ENCODE measurements at regions not wholly inside any gene's neighbourhood (a gene's known extent, or its start where the extent isn't known, plus 50 kb on each side); places are given as distances from the start of the nearest gene placed in this dataset.

DNA sequence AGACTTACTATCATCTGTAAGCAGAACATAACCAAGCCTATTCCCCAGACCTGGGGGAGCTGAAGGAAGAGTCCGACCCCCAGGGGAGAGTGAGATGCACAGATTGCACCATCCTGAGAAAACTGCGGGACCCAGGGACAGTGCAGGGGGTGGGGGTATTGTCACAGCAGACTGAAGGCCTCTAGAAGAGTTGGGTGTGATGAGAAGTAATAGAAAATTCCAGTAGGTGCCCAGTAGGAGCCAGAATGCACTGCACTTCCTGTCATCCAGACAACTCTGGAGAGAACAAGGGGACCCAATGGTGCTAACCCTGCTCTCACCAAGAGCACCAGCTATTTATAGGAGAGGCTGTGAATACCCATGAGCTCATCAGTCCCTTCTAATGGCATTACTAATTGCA, 190.1 kb downstream of the BCL11B start:
- FAIRE-seq (no peak), DNase-seq (ENCODE audit: insufficient read length, low spot score) (no peak)

DNA sequence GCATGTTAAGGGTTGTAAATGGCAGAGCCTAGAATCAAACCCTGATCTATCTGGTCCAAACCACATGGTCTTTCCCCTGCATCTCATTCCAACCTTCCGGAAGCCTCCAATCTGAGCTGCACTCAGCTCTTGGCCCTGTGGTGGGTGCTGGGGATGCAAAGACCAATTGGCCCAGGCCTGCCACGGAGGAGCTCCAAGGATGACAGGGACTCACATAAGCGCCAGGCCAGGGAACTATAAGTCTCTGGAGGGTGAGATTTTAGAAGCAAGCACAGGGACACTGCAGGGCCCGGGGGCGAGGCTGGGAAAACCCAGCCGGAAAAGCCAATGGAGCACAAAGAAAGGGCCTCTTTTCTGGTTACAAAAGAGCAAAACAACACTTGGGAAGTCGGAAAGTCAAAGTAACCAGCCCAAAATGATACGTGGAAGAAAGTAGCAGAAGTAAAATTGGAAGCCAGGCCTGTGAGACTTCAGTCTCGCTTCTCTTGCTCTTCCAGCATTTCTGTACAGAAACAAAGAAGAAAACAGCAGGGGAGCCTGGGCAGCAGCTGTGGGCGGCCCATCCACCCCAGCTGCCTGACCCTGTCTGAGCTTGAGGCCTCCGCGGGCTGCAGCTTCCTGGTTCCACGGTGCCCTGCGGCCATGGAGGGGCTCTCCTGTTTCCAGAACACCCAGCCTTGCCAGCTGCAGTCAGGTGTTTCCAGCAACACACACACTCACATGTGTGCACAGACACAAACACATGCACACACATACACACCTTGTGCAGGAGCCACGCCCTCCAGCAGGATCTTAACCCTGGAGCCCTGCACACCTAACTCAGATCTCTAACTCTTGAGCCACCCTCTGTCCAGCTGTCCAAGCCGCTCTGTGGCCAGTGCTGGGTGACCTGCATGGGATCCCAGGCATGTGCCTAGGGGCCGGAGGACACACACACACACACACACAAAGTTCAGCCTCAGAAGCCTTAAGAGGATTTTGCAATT, 178.2 kb downstream of the BCL11B start:
- DNase-seq (ENCODE audit: insufficient read length, low spot score), result no peak
- no peak for TF ChIP-seq TAF1 (IDR thresholded peaks at IDR 0.05; ENCODE audit: low read depth, low read length)
- TF ChIP-seq POLR2A (IDR thresholded peaks at IDR 0.05; ENCODE audit: low read depth, low read length), result no peak
- no peak for TF ChIP-seq PAX5 (IDR thresholded peaks at IDR 0.05; ENCODE audit: insufficient read depth, low read length, severe bottlenecking)
- no peak for TF ChIP-seq POU2F2 (IDR thresholded peaks at IDR 0.05; ENCODE audit: low read depth, low read length)
- TF ChIP-seq SPI1 (IDR thresholded peaks at IDR 0.05; ENCODE audit: low read depth, low read length), result no peak
- no peak for TF ChIP-seq POLR2AphosphoS5 (IDR thresholded peaks at IDR 0.05; ENCODE audit: low read depth, low read length)
- no peak for FAIRE-seq

More for the DNA sequence above, 190.1 kb downstream of the BCL11B start:
- no peak for TF ChIP-seq POU2F2 (IDR thresholded peaks at IDR 0.05; ENCODE audit: low read depth, low read length)
- TF ChIP-seq POLR2AphosphoS5 (IDR thresholded peaks at IDR 0.05; ENCODE audit: low read depth, low read length), result no peak
- no peak for TF ChIP-seq TAF1 (IDR thresholded peaks at IDR 0.05; ENCODE audit: low read depth, low read length)
- TF ChIP-seq PAX5 (IDR thresholded peaks at IDR 0.05; ENCODE audit: insufficient read depth, low read length, severe bottlenecking), result no peak
- TF ChIP-seq SPI1 (IDR thresholded peaks at IDR 0.05; ENCODE audit: low read depth, low read length), result no peak
- no peak for TF ChIP-seq POLR2A (IDR thresholded peaks at IDR 0.05; ENCODE audit: low read depth, low read length)

DNA sequence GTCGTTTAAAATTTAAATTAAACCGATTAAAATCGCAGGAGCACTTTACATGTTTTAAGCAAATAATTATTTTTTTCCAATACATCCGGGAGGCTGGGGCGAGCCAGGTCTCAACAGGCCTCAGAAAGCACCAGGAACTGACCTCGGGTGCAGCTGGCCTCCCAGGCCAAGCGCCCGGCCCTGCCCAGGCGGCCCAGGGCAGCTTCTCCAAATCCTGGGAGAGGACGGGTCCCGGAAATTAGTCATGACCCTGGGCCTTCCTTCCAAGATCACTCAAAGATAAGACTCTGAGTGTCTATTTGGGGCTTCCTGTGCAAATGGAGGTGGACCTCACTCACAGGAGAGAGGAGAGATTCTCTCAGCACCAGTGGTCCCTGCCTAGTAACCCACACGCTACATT, 177.1 kb downstream of the BCL11B start:
- DNase-seq (ENCODE audit: insufficient read length, low spot score), result no peak
- FAIRE-seq, result no peak
- TF ChIP-seq POU2F2 (IDR thresholded peaks at IDR 0.05; ENCODE audit: low read depth, low read length) (no peak), POLR2A (IDR thresholded peaks at IDR 0.05; ENCODE audit: low read depth, low read length) (no peak)

DNA sequence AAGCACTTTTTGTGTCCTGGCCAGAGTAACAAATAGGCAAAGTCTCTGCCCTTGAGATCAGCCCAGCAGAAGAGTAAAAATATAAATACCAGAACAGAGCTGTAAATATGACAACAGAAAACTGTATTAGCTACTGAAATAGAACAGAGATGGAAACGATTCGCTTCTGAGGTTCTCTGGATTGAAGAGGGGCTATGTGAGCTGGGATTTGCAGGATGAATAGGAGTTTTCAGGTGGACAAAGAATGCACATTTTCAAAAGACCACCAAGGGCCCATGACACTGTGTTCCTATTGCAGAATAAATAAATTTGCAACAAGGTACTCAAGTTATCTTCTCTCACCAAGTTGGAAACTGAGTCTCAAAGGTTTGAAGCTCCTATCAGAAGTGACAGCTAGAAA, 176.6 kb downstream of the BCL11B start:
- no peak for DNase-seq (ENCODE audit: insufficient read length, low spot score)
- FAIRE-seq, result no peak
- no peak for TF ChIP-seq SPI1 (IDR thresholded peaks at IDR 0.05; ENCODE audit: low read depth, low read length)
- TF ChIP-seq POU2F2 (IDR thresholded peaks at IDR 0.05; ENCODE audit: low read depth, low read length), result no peak
- no peak for TF ChIP-seq PAX5 (IDR thresholded peaks at IDR 0.05; ENCODE audit: insufficient read depth, low read length, severe bottlenecking)
- TF ChIP-seq POLR2AphosphoS5 (IDR thresholded peaks at IDR 0.05; ENCODE audit: low read depth, low read length), result no peak
- TF ChIP-seq TAF1 (IDR thresholded peaks at IDR 0.05; ENCODE audit: low read depth, low read length), result no peak

DNA sequence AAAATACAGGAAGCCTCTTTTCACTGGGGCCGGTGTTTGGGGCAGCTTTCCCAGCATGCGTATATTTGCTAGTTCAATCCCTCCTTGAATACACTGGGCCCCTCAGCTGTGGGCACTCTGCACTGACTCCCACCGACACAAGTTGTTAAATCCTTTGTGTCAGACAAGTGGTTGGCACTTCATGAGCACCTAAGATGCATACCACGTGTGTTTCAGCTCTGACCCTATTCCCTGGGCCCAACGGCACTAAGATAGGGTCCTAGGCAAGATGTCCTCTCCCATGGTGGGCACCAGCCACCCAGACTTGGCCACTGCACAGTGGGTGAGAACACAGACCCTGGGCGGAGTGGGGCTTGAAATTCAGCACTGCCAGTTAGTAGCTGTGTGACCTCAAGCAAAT, 173.8 kb downstream of the BCL11B start:
- no peak for FAIRE-seq
- no peak for DNase-seq (ENCODE audit: insufficient read length, low spot score)
- TF ChIP-seq POLR2AphosphoS5 (IDR thresholded peaks at IDR 0.05; ENCODE audit: low read depth, low read length) (no peak), PAX5 (IDR thresholded peaks at IDR 0.05; ENCODE audit: insufficient read depth, low read length, severe bottlenecking) (no peak), POLR2A (IDR thresholded peaks at IDR 0.05; ENCODE audit: low read depth, low read length) (no peak), POU2F2 (IDR thresholded peaks at IDR 0.05; ENCODE audit: low read depth, low read length) (no peak), TAF1 (IDR thresholded peaks at IDR 0.05; ENCODE audit: low read depth, low read length) (no peak), SPI1 (IDR thresholded peaks at IDR 0.05; ENCODE audit: low read depth, low read length) (no peak)

DNA sequence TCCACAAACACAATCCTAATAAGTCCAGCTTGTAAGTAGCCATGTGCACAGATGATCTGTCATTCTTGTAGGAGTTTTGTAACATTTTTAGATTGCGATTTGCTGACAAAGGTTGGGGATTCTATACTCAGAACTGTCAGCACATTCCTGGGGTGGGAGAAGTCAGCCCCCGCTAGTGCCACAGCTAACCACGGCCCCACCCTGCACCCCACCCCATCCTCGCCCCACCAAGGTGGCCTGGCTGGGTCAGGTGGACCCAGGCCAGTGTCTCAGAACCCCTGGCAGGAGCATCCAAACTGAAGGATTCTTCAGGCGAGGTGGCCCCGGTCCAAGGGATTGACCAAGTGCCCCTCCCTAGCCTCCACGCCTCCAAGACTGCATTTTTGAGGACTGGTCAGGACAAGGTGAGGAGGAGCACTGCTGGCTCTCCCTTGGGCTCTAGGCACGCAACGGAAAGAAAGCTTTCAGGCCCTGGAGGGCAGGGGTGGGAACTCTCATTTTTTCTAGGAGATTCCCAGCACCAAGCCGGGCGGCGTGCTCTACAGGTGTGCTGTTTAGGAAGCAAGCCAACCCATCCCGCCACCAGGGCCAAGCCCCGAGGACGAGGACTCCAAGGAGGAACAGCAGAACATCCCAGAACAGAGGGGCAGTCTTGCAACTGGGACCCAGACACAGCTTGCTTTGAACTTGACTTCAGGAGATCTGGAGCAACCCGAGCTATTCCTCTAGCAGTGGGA, 172.8 kb downstream of the BCL11B start:
- TF ChIP-seq TAF1 (IDR thresholded peaks at IDR 0.05; ENCODE audit: low read depth, low read length) (no peak), POU2F2 (IDR thresholded peaks at IDR 0.05; ENCODE audit: low read depth, low read length) (no peak), POLR2AphosphoS5 (IDR thresholded peaks at IDR 0.05; ENCODE audit: low read depth, low read length) (no peak), SPI1 (IDR thresholded peaks at IDR 0.05; ENCODE audit: low read depth, low read length) (no peak), PAX5 (IDR thresholded peaks at IDR 0.05; ENCODE audit: insufficient read depth, low read length, severe bottlenecking) (no peak), POLR2A (IDR thresholded peaks at IDR 0.05; ENCODE audit: low read depth, low read length) (no peak)
- DNase-seq (ENCODE audit: insufficient read length, low spot score), result no peak
- FAIRE-seq, result no peak

DNA sequence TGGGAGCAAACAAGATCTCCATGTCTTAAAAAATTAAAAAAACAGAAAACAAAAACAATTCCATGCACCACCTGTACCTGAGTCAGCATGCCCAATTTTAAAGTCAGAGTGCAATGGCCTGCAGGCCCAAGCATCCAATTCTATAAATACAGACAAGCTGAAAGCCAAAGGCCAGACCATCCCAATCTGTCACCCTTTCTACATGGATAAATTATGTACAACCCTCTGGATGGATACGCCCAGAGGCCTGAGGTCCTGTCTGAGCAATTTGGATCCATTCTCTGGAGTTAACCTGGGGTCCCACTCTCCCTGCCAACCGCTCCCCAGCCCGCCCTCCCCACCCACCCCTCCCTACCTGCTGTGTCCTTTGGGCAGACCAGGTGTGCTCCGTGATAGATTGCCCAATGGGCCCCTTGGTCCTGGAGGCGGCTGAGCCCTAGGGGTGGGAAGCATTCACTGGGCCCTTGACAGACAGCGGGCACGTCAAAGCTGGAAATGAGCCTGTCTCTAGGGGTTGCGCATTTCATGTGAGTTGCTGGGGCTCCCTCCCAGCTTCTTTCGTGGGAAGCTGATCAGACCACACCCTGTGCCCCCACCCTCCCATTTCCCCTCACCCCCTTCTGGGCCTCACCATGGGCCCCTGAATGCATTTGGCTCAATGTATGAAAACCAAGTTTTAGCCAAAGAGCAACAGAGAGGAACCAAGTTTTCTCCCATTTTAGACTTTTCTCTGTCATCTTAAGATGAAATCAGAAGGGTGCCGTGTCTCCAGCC, 171.3 kb downstream of the BCL11B start:
- DNase-seq (ENCODE audit: insufficient read length, low spot score), result no peak
- TF ChIP-seq POLR2A (IDR thresholded peaks at IDR 0.05; ENCODE audit: low read depth, low read length) (no peak), TAF1 (IDR thresholded peaks at IDR 0.05; ENCODE audit: low read depth, low read length) (no peak), POLR2AphosphoS5 (IDR thresholded peaks at IDR 0.05; ENCODE audit: low read depth, low read length) (no peak), PAX5 (IDR thresholded peaks at IDR 0.05; ENCODE audit: insufficient read depth, low read length, severe bottlenecking) (no peak), SPI1 (IDR thresholded peaks at IDR 0.05; ENCODE audit: low read depth, low read length) (no peak), POU2F2 (IDR thresholded peaks at IDR 0.05; ENCODE audit: low read depth, low read length) (no peak)
- FAIRE-seq, result no peak

DNA sequence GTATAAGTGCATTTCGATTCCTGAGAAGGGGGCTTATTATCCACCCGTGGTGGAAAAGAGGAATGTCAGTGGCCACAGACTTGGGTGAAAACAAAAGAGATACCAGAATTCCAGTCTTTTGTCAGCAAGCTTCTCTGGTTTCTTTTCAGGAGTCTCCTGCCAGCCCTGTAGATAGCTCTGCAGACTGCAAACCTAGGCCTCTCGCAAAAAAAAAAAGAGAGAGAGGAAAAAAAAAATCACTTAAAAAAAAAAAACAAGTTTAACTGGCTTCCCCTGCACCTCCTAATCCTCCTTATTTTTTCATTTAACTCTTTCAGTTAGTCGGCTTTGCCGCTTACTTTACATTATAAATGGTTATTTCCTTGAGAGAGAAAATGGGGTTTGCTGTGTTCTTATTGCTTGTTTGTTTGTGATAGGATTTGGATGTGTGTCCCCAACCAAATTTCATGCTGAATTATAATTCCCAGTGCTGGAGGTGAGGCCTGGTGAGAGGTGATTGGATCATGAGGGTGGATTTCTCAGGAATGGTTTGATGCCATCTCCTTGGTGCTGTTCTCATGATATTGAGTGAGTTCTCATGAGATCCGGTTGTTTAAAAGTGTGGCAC, 170.0 kb downstream of the BCL11B start:
- TF ChIP-seq POLR2A (IDR thresholded peaks at IDR 0.05; ENCODE audit: low read depth, low read length) (no peak), PAX5 (IDR thresholded peaks at IDR 0.05; ENCODE audit: insufficient read depth, low read length, severe bottlenecking) (no peak), POLR2AphosphoS5 (IDR thresholded peaks at IDR 0.05; ENCODE audit: low read depth, low read length) (no peak), SPI1 (IDR thresholded peaks at IDR 0.05; ENCODE audit: low read depth, low read length) (no peak), POU2F2 (IDR thresholded peaks at IDR 0.05; ENCODE audit: low read depth, low read length) (no peak), TAF1 (IDR thresholded peaks at IDR 0.05; ENCODE audit: low read depth, low read length) (no peak)
- no peak for DNase-seq (ENCODE audit: insufficient read length, low spot score)
- FAIRE-seq, result no peak

All from GM12891 (cell line).